ENCODE measurements at regions not wholly inside any gene's neighbourhood (a gene's known extent, or its start where the extent isn't known, plus 50 kb on each side); places are given as distances from the start of the nearest gene placed in this dataset.

GRCh38 chr14:31945701-31946100 is 131.4 kb upstream of the ARHGAP5 start (continued):
- TF ChIP-seq NANOG (IDR thresholded peaks at IDR 0.05; ENCODE audit: insufficient read depth, low read depth, low read length, poor library complexity, severe bottlenecking) (no peak), BRCA1 (IDR thresholded peaks at IDR 0.05; ENCODE audit: low read depth, low read length) (no peak), TAF1 (IDR thresholded peaks at IDR 0.05; ENCODE audit: low read depth, low read length) (no peak)

Data from H1 (cell line).